GM18873 (cell line): ENCODE measurements at regions not wholly inside any gene's neighbourhood (a gene's known extent, or its start where the extent isn't known, plus 50 kb on each side); places are given as distances from the start of the nearest gene placed in this dataset.

Experiments
- ATAC-seq: cut with Tn5 transposase; IDR thresholded peaks from one replicate; pipeline ENCODE4 v1.9.1; 2021; ENCODE audit warnings: mild to moderate bottlenecking, moderate library complexity, moderate number of reproducible peaks; ENCODE audit not compliant: unreplicated experiment, low FRiP score

DNA sequence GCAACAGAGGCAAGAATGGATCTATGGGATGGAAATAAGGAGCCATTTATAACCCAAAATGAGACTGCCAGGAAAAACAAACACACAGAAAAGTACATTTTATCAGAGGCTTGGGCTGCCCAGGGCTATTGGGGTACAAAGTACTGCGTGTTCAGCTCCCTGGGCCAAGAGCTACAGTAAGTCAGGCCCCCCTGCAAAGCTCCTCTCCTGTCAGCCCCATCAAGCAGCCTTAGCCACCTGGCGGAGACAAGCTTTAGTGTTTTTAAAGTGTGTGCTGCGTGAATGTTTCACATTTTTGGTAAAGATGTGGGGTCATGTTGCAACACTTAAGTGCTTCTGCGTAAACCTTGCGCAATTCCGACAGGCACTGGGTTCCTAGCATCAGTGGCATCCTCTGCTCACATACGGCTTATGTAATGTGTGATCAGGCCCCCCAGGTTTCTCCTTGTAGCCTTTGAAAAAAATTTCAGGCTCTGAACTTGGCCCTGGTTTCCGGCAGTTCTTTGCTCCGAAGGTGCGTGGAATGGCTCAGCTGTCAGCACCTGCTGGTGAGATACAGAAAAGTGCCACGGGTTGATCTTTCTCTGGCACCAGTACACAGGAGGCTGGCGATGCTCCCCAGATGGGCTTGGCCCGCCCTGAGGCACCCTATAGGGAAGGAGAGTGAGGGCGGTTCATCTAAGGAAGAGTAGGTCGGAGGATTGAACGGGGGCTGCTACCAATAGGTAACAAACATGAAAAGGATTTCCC, 198.7 kb upstream of the EEA1 start:
- ATAC-seq: no peak

- no peak for ATAC-seq
Measured at GRCh38 chr12:93128332-93128707, 199.2 kb upstream of the EEA1 start.

DNA sequence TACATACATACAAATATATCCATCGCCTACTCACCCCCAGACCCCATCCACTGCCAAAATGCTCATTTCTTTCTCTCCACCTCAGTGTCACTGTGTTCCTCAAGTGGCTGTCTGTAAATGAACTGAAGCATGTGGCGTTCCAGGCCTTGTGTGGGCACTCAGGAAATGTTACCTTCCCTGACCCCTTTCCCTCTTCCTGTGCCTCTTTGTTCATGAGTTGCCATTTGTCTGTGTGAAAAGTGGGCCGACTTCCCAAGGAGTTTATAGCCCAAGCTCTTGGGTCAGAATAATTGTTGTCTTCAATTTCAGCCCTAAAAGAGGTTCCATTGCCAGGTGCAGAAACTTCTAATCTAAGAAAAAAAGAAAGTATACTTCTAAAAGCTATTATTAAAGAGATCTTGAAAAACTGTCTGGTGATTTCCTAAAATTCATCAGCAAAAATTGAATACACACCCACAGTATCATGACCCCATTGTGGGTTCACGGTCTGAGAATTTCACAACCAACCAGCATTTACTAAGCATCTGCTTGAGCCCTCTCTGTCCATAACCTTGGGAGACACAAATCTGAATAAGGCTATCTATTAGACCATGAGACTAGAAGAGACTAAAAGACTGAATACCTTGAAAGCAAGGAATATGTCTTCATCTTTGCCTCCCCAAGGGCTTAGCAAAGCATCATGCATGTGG, 201.4 kb upstream of the EEA1 start:
- ATAC-seq: no peak

DNA sequence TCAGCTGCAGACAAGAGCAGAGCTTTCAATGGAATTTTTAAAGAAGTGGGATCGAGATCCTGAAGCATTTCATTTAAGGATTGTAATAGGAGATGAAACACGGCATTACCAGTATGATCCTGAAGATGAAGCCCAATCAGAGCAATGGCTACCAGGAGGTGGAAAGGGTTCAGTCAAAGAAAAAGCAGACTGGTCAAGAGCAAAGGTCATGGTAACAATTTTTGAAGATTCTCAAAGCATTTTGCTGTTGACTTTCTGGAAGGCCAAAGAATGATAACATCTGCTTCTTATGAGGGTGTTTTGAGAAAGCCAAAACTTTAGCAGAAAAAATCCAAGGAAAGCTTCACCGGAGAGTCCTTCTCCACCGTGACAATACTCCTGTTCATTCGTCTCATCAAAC, 204.3 kb upstream of the EEA1 start:
- ATAC-seq: no peak

DNA sequence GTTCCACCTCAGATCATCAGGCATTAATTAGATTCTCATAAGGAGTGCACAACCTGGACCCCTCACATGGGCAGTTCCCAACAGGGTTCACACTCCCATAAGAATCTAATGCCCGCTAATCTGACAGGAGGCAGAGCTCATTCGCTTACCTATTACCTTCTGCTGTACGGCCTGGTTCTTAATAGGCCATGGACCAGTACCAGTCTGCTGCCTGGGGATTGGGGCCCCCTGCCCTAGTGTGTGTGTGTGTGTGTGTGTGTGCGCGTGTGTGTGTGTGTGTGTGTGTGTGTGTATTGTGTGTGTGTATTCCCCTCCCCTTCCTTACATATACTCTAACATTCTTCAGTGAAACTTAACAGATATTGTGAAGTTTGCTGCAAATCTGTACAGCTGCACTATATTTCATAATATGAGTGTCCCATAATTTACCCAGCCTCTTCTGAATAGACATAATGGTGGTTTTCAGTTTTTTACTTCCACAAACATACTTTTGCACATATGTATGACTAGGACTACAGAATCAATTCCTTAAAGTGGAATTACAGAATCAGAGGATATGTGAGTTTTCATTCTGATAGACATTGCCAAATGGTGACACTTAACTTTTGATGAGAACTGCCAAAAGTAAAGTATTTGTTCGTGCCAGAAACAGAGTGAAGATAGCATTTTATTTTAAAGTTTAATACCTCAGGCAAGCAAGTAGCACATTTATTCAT, 205.2 kb upstream of the EEA1 start:
- ATAC-seq: no peak

GRCh38 chr12:93134893-93135285, 205.8 kb upstream of the EEA1 start:
- no peak for ATAC-seq

GRCh38 chr12:93135286-93136239, 206.5 kb upstream of the EEA1 start:
- no peak for ATAC-seq

- ATAC-seq: no peak
Measured at GRCh38 chr12:93136253-93137055, 207.4 kb upstream of the EEA1 start.

DNA sequence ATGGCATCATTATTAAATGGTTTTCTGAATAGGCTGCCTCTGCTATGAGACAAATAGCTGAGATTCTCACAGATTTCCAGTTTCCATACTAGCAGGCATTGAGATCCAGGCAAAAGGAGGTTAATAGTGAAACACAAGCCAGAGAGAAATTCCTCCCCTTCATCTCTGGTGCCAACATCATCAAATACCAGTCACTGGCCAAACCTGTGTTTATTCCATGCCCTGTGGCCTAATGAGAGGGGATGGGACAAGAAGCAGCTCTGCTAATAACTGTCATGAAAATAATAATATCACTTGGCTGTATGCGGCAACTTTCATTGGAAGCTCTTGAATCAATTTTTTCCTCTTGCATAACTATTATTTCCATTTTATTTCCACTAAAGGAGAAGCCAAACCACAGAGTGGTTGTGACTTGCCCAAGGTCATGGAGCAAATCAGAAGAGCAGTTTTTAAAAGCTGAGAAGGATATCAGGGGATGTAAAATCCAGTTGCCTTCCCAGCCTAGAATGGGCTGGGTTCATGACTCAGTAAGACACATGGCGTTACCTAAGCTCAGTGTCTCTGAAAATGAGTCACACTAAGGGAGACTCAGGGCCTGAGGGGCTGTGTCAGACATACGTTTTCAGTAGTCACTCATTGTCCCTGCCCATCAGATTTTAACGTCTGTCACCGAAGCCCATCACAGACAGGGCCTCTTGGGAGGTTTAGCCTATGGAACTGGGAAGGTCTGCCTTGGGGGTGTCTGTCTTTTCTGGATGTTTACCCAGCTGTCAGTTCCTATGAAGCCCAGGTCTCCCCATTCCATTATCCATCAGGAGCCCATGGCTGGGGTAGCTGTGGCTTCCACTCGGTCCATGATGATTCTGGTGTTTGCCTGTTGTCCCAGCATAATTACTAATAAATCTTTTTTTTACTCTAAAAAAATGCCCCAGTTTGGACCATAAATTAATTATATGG, 208.8 kb upstream of the EEA1 start:
- ATAC-seq: no peak

GRCh38 chr12:93139028-93139665, 210.1 kb upstream of the EEA1 start:
- peak; percentile 68 for ATAC-seq

GRCh38 chr12:93140325-93140724, 211.2 kb upstream of the EEA1 start:
- ATAC-seq: no peak

- no peak for ATAC-seq
Measured at GRCh38 chr12:93140801-93141200, 211.7 kb upstream of the EEA1 start.

- ATAC-seq: no peak
Measured at GRCh38 chr12:93142881-93143280, 213.8 kb upstream of the EEA1 start.

DNA sequence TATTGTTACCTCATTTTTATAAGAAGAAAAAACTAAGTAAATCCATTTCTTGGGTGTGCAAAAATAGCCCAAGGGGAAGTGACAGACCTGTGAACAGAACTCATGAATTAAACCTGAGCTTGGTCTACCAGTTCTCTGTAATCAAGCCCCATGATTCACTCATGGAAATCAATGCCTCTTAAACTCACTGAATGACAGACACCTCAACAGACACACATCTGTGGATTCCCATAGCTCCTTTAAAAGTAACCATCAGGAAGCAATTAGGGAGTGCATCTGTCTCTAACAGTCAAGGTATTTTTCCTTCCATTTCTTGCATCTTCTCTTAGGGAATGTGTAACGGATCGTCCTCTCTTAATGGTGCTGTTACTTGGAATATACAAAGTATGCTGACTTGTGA, 215.0 kb upstream of the EEA1 start:
- ATAC-seq: no peak

- no peak for ATAC-seq
Measured at GRCh38 chr12:93145086-93145485, 216.0 kb upstream of the EEA1 start.

GRCh38 chr12:93146263-93146939, 217.3 kb upstream of the EEA1 start:
- ATAC-seq: no peak

GRCh38 chr12:93146970-93147369, 217.9 kb upstream of the EEA1 start:
- ATAC-seq: no peak

DNA sequence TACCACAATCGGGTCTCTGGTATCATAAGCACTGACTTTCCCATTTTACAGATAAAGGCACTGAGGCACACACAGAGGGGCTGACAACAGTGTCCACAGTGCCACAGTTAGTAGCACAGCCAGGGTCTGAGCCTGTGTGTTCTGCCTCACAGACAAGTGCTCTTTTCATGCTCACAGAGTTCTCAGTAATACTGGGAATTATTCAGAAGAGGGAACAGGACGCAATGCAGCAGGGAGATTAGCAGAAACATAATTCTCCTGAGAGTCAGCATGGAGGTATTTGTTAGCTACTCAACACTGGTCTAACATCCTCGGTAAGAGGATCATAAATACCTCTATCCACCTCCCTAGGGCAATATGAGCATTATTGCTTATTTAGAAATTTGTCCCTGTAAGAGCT, 219.3 kb upstream of the EEA1 start:
- no peak for ATAC-seq
